HAP-1 (cell line): ENCODE measurements at regions not wholly inside any gene's neighbourhood (a gene's known extent, or its start where the extent isn't known, plus 50 kb on each side); places are given as distances from the start of the nearest gene placed in this dataset.

ENCODE experiments used
- DNase-seq, 2 experiments: peaks; one replicate each; pipeline ENCODE4 v3.0.0-alpha.2; 2016 to 2020; ENCODE audit warnings: low spot score in 2 of 2
- H3K27me3 ChIP-seq: fragments of 250-450 bp; sonication (Bioruptor Pico); 2 replicates; pipeline ENCODE4 v1.5.1; 2020; ENCODE audit warnings: low read depth, mild to moderate bottlenecking, moderate library complexity
- H3K36me3 ChIP-seq: fragments of 250-450 bp; sonication (Bioruptor Pico); replicated peaks from 2 replicates; pipeline ENCODE4 v1.5.1; 2020; ENCODE audit warnings: mild to moderate bottlenecking
- H3K4me1 ChIP-seq: fragments of 250-450 bp; sonication (Bioruptor Pico); 2 replicates; pipeline ENCODE4 v1.5.1; 2020; ENCODE audit warnings: mild to moderate bottlenecking
- H3K4me3 ChIP-seq: fragments of 250-450 bp; sonication (Bioruptor Pico); 2 replicates; pipeline ENCODE4 v1.5.1; 2020; ENCODE audit warnings: mild to moderate bottlenecking, moderate library complexity
- H3K9me3 ChIP-seq: fragments of 250-450 bp; sonication (Bioruptor Pico); 2 replicates; pipeline ENCODE4 v1.5.1; 2020; ENCODE audit warnings: mild to moderate bottlenecking, moderate library complexity
- in situ Hi-C: fragments of 300-500 bp; cut with MboI; formaldehyde crosslinking; loops from 3 replicates; pipeline ENCODE4 v1.14.3; 2020; ENCODE audit warnings: low sequenced_read_pairs, inconsistent platforms, mixed read lengths

DNA sequence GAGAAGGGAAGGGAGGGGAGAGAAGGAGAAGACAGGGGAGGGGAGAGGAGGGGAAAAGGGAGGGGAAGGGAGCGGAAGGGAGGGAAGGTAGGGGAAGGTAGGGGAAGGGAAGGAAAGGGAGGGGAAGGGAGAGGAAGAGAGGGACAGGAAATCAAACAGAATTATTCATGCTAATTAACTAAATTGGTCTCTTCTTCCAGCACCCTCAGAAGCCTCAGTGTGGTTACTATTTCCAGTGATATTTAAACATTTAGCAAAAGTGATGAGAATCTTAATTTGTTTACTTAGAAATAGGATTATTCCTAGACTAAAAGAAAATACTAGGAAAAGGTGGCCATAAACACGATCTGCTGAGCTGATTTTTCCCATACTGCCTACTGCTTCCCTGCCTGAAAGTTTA lies 193.1 kb upstream of the CPEB2 start:
- in situ Hi-C loops = no loop called here
- Histone ChIP-seq H3K4me3 (no peak overlapping the region), H3K4me1 (no peaks in the 10 kb centered on the region), H3K9me3 (no peaks in the 10 kb centered on the region), H3K36me3 (no peaks in the 10 kb centered on the region), H3K27me3 (no peaks in the 10 kb centered on the region)
- DNase-seq = no peak

DNA sequence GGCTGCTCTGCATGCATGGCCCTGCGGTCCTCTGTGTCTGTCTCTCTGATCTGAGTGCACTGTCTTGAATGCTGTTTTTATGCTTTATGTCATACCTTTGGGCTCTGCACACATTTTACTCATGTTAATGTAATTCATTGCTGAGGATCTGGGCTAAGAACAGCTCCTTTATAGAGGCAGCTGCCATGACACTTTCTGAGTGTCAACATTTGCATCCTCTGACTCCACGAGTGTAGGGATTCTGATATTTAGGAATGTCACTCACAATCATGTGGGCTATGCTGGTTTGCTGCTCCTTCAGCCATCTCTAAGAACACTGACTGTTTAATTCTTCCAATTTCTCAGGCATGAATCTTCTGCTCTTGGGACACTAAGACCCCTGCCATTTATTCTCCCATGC lies 192.2 kb upstream of the CPEB2 start:
- no peaks in the 10 kb centered on the region for H3K36me3 ChIP-seq

DNA sequence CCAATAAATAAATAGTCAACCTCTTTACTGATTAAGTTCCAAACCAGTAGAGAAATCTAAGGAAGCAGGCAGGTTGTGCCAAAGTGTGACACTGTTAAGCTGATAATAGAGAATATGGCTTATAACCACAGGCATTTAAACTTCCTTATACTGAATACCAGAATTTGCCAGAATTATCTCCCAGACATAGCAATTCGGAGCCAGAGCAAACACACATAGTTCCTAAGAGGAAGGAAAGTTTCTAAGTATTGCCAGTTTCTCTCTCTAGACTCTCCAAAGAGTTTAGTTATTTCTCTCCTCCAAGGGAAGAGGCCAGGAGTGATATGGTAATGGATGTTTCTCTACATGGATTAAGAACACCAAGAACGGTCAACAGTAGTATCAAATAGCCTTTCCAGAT lies 191.7 kb upstream of the CPEB2 start:
- Histone ChIP-seq H3K36me3 (no peaks in the 10 kb centered on the region), H3K4me1 (no peaks in the 10 kb centered on the region), H3K9me3 (no peaks in the 10 kb centered on the region), H3K27me3 (no peaks in the 10 kb centered on the region), H3K4me3 (no peak overlapping the region)
- in situ Hi-C loops = no loop called here
- no peak for DNase-seq

More for the DNA sequence above, 192.2 kb upstream of the CPEB2 start:
- Histone ChIP-seq H3K4me3 (no peak overlapping the region), H3K27me3 (no peaks in the 10 kb centered on the region), H3K9me3 (no peaks in the 10 kb centered on the region), H3K4me1 (no peaks in the 10 kb centered on the region)
- in situ Hi-C loops = no loop called here
- no peak for DNase-seq

DNA sequence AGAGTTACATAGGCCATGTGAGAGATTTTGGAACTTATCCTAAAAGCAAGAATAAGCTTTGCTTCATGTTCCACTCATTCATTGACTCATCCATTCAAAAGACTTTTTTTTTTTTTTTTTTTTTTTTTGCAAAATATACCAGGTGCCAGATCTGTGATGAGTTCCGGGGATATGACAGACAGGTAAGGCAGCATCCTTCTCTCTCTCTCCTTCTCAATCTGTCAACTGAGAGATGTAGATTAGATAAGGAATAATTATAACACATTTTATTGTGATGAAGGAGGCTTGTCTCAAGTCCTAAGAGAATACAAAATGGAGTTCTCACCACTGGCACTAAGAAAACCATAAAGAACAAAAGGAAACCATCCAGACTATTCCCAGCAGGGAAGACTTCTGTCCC lies 190.2 kb upstream of the CPEB2 start:
- Histone ChIP-seq H3K9me3 (no peaks in the 10 kb centered on the region), H3K4me1 (no peaks in the 10 kb centered on the region), H3K36me3 (no peaks in the 10 kb centered on the region), H3K4me3 (no peak overlapping the region), H3K27me3 (no peaks in the 10 kb centered on the region)
- no peak for DNase-seq
- in situ Hi-C loops = no loop called here

DNA sequence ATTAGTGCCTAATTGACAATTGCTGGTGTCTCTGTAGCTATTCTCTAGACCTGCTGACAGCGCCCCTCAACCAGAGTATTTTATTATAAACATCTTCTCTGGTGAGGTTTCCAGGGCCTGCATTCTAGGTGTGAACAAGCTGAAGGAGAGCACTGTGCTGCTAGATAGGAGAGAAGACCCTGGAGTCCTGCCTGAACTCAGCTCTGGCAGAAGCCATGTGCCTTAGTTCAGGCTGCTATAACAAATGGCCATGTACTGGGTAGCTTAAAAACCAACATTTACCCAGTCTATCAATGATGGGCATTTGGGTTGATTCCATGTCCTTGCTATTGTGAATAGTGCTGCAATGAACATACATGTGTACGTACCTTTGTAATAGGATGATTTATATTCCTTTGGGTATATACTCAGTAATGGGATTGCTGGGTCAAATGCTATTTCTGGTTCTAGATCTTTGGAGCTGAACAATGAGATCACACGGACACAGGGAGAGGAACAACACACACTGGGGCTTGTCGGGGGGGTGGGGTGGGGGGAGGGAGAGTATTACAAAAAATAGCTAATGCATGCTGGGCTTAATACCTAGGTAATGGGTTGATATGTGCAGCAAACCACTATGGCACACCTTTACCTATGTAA lies 185.5 kb upstream of the CPEB2 start:
- Histone ChIP-seq H3K4me1 (no peaks in the 10 kb centered on the region), H3K36me3 (no peaks in the 10 kb centered on the region), H3K27me3 (no peaks in the 10 kb centered on the region), H3K4me3 (no peak overlapping the region), H3K9me3 (no peaks in the 10 kb centered on the region)
- in situ Hi-C loops = no loop called here
- no peak for DNase-seq

DNA sequence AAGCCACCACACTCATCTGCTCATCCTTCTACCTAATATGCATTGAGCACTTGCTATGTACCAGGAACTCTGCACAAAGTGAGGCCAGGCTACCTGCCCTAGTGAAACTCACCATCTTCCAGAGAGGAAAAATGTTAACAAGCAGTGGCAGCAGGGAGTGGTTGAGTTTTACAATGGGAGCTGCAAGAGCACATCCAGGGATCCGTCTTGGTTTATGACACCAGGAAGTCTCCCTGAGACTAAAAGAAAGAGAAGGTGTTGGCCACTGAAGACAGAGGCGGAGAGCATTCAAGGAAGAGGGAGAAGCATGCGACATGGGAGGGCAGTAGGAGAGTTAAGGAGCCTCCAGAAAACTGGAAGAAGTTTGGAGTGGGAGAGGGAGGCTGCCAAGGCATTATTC lies 178.1 kb upstream of the CPEB2 start:
- no peak overlapping the region for H3K4me3 ChIP-seq
- in situ Hi-C loops = no loop called here

DNA sequence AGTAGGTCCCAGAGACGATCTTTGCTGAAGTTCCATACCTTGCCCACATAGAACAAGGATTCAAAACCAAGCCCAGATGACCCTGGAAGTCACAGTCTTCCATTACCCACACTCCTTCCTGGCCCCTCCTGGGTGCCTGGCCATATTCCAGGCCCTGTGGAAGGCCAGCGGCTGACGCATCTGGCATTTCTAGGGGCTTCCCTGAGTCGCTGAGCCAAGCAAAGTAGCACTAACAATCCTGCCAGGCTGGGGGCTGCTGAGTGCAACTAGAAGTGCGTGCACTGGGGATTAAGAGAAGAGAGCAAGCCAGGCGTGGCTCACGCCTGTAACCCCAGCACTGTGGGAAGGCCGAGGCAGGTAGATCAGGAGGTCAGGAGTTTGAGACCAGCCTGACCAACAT lies 175.2 kb upstream of the CPEB2 start:
- Histone ChIP-seq H3K36me3 (no peaks in the 10 kb centered on the region), H3K4me3 (no peak overlapping the region), H3K4me1 (peaks cover 6% of the 10 kb centered on the region; the same call in 1 of the 2 replicates), H3K9me3 (no peaks in the 10 kb centered on the region; the same call in 1 of the 2 replicates), H3K27me3 (no peaks in the 10 kb centered on the region)
- in situ Hi-C loops = no loop called here
- DNase-seq = no peak

More for the DNA sequence above, 178.1 kb upstream of the CPEB2 start:
- DNase-seq = no peak
- H3K36me3 ChIP-seq = no peaks in the 10 kb centered on the region
- H3K9me3 ChIP-seq = no peaks in the 10 kb centered on the region; the same call in 1 of the 2 replicates
- no peaks in the 10 kb centered on the region for H3K27me3 ChIP-seq
- H3K4me1 ChIP-seq = peaks cover 6% of the 10 kb centered on the region; the same call in 1 of the 2 replicates

DNA sequence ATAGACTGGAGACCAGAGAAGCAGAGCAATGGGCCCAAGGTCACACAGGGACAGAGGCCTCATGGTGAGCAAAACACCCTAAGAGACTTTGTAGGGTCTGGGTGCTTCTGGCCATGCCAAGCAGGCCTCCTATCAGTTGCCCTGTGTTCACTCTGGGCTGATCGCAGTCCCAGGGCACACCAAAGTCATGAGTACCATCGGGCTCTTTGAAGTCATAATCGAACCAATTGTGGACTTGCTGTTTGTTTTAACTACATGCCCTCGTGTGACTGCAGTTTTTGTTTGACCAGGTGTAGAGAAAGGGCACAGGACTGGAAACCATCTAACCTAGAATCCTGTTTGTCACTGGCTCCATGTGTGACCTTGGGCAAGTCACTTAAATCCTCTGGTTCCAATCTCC lies 172.5 kb upstream of the CPEB2 start:
- Histone ChIP-seq H3K4me1 (no peaks in the 10 kb centered on the region), H3K27me3 (no peaks in the 10 kb centered on the region), H3K9me3 (no peaks in the 10 kb centered on the region; the same call in 1 of the 2 replicates), H3K36me3 (no peaks in the 10 kb centered on the region), H3K4me3 (no peak overlapping the region)
- no peak for DNase-seq
- in situ Hi-C loops = no loop called here

DNA sequence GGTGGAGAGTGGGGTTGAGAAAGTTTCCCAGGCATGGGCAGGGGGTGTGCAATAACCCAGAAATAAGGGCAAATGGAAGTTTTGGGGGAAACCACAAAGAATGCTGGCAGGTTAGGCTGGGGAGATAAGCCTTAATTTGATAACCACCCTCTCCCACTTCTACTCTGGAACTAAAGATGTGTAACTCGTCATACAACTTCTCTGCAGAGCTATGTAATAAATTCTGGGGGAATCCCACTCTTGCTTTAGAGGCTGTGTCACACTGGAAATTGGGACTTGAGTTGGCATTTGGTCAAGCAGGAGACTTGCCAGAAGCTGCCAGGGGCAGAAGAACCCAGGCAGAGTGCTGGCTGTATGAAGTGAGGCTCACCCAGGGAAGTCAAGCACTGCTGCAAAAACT lies 170.9 kb upstream of the CPEB2 start:
- Histone ChIP-seq H3K36me3 (no peaks in the 10 kb centered on the region), H3K4me1 (no peaks in the 10 kb centered on the region), H3K27me3 (no peaks in the 10 kb centered on the region), H3K9me3 (no peaks in the 10 kb centered on the region), H3K4me3 (no peak overlapping the region)
- DNase-seq = no peak
- in situ Hi-C loops = no loop called here

DNA sequence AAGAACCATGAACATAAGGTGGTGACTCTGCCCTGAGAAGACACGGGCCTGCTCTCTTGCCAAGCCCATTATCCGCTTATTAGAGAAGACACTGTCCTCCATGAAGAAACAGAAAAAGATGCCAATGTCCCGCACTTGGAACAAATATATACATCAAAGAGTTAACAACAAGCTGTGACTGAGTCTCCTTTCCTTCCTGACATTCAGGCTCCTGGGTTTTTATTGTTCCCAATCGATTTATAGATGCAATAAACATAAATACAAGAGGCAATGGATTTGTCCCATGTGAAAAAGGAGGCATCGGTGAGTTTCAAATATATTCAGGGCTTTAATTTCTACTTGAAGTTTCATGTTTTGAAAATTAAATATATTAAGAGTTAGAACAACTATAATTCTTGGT lies 169.2 kb upstream of the CPEB2 start:
- H3K36me3 ChIP-seq = no peaks in the 10 kb centered on the region
- H3K9me3 ChIP-seq = no peaks in the 10 kb centered on the region
- no peaks in the 10 kb centered on the region for H3K4me1 ChIP-seq
- in situ Hi-C loops = no loop called here
- no peaks in the 10 kb centered on the region for H3K27me3 ChIP-seq
- DNase-seq = no peak
- H3K4me3 ChIP-seq = no peak overlapping the region

DNA sequence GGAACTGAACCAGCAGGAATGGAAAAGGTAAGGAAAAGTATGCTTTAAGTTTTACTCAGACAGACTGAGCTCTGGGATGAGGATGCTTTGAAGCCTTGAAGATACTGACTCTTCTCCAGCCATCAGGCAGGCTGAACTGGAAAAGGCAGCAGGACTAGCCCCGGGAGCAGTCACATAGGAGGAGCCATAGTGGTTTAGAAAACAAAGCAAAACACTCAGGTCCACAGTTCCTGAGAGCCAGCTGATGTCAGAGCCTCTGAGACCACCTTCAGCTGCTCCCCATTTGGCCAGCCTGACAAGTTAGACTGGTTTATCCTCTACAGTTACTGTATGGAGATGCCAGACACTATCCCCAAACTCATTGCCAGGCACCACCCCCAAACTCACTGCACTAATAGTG lies 167.9 kb upstream of the CPEB2 start:
- Histone ChIP-seq H3K9me3 (no peaks in the 10 kb centered on the region; the same call in 1 of the 2 replicates), H3K36me3 (no peaks in the 10 kb centered on the region), H3K27me3 (no peaks in the 10 kb centered on the region), H3K4me3 (no peak overlapping the region), H3K4me1 (no peaks in the 10 kb centered on the region)
- in situ Hi-C loops = no loop called here
- no peak for DNase-seq

DNA sequence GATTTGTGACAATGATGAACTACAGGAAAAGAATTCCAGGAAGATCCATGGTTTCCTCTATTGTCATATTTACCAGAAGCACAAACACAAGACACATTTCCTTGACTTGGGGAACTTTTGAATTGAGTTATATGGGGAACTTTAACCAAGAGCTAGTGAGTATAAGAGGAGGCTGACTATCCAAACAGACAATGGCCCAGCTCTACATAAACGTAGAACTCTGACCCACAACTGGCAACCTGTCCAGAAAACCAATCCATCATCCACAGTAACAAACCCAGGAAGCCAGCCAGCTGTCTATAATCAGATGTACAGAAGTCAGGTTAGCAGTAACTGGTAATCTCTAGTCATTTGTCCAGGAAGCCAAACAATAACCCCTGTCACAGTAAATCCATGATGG lies 167.0 kb upstream of the CPEB2 start:
- H3K36me3 ChIP-seq = no peaks in the 10 kb centered on the region
- no peak overlapping the region for H3K4me3 ChIP-seq
- no peaks in the 10 kb centered on the region; the same call in 1 of the 2 replicates for H3K9me3 ChIP-seq
- H3K4me1 ChIP-seq = no peaks in the 10 kb centered on the region
- H3K27me3 ChIP-seq = no peaks in the 10 kb centered on the region
- no peak for DNase-seq
- in situ Hi-C loops = no loop called here

DNA sequence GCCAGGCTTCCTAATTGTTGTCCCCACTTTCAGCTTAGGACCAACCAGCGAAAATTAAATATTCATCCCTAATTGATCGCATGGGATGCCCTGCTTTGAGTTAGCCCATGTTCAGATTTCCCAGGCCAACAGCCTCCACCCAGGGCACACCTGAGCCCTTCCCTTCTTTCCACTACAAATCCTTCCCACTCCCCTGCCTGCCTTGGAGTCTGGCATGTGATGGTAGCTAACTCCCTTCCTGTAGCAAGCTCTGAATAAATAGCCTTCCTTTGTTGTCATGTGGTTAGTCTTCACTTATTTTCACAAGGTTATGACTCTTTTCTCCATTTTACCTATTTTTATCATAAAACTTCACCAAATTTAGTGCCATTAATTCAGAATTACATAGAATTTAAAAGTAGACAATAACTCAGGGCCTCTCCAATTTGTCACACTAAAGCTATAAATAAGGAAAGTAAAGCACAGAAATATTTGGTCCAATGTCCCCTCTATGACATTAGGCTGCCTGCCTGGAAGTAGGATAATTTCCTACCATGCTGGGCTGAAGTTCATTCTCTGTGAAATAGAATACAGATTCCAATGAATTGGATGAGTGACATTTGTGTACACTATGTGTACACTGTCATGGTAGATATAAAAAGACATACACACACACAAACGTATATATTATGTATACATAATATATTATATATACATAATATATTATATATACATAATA lies 166.4 kb upstream of the CPEB2 start:
- in situ Hi-C loops = no loop called here
- H3K27me3 ChIP-seq = no peaks in the 10 kb centered on the region
- H3K4me1 ChIP-seq = no peaks in the 10 kb centered on the region
- no peaks in the 10 kb centered on the region for H3K36me3 ChIP-seq
- no peaks in the 10 kb centered on the region; the same call in 1 of the 2 replicates for H3K9me3 ChIP-seq
- no peak overlapping the region for H3K4me3 ChIP-seq
- DNase-seq = no peak

DNA sequence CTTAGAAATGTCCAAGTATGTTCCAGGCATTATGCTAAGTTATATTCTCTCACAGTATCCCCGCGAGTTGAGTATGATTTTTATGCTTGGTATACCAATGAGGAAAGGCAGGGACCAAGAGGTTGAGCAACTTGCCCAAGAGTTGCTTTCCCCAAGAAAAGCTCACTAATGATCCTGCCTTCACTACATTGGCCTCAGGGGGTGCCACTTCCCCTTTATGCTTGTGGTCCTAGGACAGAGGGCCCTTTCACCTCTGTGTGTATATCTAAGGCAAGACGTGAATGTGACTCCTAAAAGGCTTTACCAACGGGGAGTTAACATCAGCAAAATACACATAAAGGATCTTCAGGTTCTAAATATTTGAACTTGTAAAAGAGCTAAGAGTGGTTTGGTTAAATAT lies 164.4 kb upstream of the CPEB2 start:
- Histone ChIP-seq H3K9me3 (no peaks in the 10 kb centered on the region; the same call in 1 of the 2 replicates), H3K36me3 (no peaks in the 10 kb centered on the region), H3K4me3 (no peak overlapping the region), H3K27me3 (no peaks in the 10 kb centered on the region), H3K4me1 (no peaks in the 10 kb centered on the region)
- in situ Hi-C loops = no loop called here
- no peak for DNase-seq
